ENCODE measurements at regions not wholly inside any gene's neighbourhood (a gene's known extent, or its start where the extent isn't known, plus 50 kb on each side); places are given as distances from the start of the nearest gene placed in this dataset.

DNA sequence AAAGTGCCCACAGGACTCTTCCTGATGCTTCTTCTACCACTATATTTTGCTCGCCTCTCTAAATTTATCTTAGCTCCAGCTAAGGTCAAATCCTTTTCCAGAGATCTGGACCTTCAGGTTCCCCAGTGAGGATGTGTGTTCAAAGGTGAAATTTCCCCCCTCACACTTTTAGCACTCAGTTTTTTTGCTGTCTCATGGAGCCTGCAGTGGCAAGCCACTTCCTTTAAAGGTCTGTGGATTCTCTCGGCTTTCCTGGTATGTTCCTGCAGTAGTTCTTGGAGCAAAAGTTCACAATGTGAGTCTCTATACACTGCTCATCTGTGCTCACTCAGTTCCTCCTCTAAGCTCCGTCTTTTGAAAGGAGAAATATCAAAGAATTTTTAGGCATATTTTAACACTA is 181.4 kb downstream of the LURAP1L start:
- no peak for TF ChIP-seq CTCF (IDR thresholded peaks at IDR 0.05)
- TF ChIP-seq EZH2 (IDR thresholded peaks at IDR 0.05; ENCODE audit: borderline replicate concordance, insufficient read depth, low read depth, low read length, poor library complexity, severe bottlenecking) = no peak

All from B cell (primary cell).